ENCODE measurements at regions not wholly inside any gene's neighbourhood (a gene's known extent, or its start where the extent isn't known, plus 50 kb on each side); places are given as distances from the start of the nearest gene placed in this dataset.
"Not testable (repeated sequence)": the region's sequence is repeated elsewhere in the genome, so short reads cannot be mapped to it uniquely, and the experiment has no call there.

GRCh38 chr14:58887931-58888330, 250.2 kb downstream of the DACT1 start:
- DNase-seq (ENCODE audit: low read depth) = no peak

DNA sequence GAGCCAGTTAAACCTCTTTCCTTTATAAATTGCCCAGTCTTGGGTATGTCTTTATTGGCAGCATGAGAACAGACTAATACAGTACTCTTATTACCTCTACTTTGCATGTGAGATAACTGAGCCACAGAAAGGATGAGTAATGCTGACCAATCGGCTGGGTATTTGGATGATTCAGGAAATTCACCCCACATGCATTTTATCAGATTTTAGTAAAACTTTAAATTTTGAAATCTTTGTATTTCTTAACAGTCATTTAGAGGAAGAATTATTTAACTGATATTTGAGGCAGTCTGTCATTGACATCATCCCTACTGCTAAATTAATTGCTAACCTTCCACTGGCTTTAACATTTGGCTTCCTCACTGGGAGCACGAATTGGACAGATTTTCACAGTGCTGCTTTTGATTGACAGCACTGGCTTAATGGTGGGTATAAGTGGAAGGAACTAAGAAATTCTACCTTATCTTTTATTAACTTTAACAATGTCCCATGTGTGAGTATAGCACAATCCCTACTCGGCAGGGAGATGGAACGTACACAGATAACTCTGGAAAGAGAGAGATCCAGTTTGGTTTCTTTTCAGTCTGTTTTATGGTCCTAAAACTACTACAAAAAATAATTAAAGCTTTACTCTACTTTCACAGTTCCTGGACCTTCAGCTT, 261.0 kb downstream of the DACT1 start:
- no peak for DNase-seq (ENCODE audit: low read depth)

GRCh38 chr14:58899317-58899713, 261.6 kb downstream of the DACT1 start:
- DNase-seq (ENCODE audit: low read depth) = no peak

DNA sequence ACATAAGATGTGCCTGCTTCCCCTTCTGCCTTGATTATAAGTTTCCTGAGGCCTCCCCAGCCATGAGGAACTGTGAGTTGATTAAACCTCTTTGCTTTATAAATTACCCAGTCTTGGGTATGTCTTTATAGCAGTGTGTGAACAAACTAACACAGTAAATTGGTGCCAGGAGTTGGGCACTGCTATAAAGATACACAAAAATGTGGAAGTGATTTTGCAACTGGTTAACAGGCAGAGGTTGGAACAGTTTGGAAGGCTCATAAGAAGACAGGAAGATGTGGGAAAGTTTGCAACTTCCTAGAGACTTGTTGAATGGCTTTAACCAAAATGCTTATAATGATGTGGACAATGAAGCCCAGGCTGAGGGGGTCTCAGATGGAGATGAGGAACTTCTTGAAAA, 264.1 kb downstream of the DACT1 start:
- DNase-seq (ENCODE audit: low read depth) = no peak

DNA sequence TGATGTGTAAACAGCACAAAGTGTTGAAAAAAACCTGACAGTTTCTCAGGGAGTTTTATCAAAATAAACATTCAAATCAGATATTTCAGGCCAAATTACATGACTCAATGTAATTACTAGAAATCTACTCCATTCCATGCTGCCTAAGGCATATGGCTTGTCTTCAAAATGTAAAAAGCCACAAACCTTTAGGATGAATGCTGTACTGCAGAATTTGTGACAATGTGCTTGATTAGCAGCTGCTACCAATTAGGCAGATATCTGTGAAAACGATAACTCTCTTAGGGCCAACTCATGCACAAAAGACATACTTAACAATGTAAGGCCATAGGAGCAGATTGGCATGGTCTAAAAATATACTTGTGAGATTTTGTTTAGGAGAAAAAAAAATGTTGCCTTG, 267.0 kb downstream of the DACT1 start:
- no peak for DNase-seq (ENCODE audit: low read depth)

- no peak for DNase-seq (ENCODE audit: low read depth)
These were observed 270.0 kb downstream of the DACT1 start for GRCh38 chr14:58907803-58908202.

DNA sequence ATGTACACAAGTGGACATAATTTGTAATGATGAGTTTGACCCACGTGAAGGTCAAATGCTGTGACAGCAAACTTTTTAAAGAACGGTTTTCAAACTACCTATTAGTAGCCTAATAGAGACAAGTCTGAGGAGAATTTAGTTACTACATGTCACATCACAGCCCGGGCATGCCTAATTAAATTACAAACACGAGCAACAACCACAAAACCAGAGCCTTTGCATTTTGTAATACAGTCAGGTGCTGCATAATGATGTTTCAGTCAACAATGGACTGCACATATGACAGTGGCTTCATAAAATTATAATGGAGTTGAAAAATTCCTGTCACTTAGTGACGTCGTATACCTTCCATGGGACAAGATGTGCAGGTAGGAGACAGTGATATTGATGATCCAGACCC, 274.5 kb downstream of the DACT1 start:
- DNase-seq (ENCODE audit: low read depth) = no peak

DNA sequence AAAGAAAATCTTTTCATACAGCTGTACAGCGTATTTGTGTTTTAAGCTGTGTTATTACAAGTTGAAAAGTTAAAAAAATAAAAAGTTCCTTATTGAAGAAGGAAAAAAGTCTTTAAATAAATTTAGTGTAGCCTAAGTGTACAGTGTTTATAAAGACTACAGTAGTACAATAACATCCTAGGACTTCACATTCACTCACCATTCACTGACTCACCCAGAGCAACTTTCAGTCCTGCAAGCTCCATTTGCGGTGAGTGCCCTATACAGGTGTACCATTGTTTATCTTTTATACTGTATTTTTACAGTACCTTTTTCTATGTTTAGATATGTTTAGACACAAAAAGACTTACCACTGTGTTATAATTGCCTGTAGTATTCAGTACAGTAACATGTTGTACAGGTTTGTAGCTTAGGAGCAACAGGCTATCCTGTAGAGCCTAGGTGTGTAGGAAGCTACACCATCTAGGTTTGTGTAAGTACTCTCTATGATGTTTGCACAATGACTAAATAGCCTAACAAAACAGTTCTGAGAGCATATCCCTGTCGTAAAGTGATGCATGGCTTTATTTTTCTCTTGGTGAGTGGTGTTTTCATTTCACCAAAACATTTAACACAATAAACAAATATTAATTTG, 275.2 kb downstream of the DACT1 start:
- no peak for DNase-seq (ENCODE audit: low read depth)

GRCh38 chr14:58914279-58914855, 274.1 kb upstream of the DAAM1 start:
- no peak for DNase-seq (ENCODE audit: low read depth)

GRCh38 chr14:58915646-58916045, 272.8 kb upstream of the DAAM1 start:
- no peak for DNase-seq (ENCODE audit: low read depth)

DNA sequence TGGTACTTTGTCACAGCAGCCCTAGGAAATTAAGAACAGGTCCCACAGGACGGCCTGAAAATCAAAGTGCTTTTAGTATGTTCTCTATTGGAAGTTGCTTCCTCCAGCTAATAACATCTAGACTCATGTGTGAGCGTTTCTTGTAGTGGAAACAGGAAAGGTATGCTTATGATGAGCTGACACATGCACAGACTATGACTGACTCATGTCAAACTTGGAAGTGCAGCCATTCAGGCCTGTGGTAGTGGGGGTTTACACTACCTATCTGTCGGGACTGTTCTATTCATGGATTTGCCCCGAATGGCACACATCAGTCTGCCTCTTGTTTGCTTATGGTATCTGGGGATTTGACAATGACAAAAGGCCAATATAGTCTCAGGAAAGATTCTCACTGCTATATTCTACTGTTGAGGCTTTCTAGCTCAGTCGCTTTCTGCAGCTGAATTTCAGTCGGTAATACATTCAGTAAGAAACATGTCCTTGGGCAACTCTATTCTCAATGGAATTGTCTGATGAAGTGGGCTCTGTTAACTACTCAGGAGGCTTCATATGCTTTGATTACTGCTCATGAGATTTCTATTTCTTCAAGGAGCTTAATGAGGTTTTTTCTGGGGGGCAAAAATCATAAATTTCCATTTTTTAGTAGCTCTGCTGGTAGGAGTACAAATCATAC, 270.3 kb upstream of the DAAM1 start:
- DNase-seq (ENCODE audit: low read depth) = no peak

DNA sequence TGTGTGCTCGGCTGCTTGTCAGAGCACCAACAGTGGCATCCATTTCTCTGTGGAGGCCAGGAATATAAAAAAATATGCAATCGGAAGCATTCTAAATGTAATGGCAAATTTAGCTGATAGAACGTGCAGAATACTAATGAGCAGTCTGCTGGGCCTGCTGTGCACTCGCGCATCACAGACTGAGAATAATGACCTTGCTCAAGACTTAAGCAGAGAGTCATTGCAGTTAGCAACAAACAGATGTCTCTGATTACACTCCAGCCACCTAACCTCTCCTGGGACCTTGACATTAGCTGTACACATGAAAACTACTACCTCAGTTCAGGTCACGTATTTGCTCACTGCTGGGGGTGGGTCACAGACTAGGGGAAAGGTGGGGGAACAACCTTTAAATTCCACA, 269.2 kb upstream of the DAAM1 start:
- DNase-seq (ENCODE audit: low read depth) = no peak

GRCh38 chr14:58920230-58920629, 268.2 kb upstream of the DAAM1 start:
- DNase-seq (ENCODE audit: low read depth) = no peak

DNA sequence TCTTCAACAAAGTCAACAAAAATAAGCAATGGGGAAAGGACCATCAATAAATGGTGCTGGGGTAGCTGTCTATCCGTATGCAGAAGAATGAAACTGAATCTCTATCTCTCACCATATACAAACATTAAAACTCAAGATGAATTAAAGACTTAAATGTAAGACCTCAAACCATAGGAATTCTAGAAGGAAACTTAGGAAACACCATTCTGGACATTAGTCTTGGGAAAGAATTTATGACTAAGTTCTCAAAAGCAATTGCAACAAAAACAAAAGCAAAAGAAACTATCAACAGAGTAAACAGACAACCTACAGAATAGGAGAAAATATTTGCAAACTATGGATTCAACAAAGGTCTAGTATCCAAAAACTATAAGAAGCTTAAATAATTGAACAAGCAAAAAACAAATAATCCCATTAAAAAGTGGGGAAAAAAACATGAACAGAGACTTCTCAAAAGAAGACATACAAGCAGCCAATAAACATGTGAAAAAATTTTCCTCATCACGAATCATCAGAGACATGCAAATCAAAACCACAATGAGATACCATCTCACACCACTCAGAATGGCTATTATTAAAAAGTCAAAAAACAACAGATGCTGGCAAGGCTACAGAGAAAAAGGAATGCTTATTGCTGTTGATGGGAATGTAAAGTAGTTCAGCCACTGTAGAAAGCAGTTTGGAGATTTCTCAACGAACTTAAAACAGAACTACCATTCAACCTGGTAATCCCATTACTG, 266.1 kb upstream of the DAAM1 start:
- not testable (repeated sequence) for DNase-seq (ENCODE audit: low read depth)

GRCh38 chr14:58923751-58924405, 264.6 kb upstream of the DAAM1 start:
- no peak for DNase-seq (ENCODE audit: low read depth)

DNA sequence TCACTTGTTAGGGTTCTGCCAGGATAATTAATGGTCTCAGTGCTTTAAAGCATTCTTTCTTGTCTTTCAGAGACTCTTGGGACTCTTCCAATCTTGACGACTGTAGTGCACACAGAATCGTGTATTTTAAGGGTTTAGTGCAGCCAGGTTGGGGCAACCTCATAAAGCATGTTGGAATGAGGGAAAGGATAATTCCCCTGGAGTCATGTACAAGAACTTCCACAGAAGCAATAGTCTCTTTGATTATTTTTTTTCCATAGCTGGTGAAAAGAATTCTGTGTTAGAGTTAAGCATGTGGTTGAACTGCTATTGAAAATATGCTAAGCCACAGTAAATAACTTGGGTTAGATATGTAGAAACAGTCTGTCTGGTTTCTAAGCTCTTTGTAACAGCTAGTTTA, 246.8 kb upstream of the DAAM1 start:
- no peak for DNase-seq (ENCODE audit: low read depth)

- DNase-seq (ENCODE audit: low read depth) = no peak
These were observed 246.0 kb upstream of the DAAM1 start for GRCh38 chr14:58942516-58942915.

GRCh38 chr14:58944343-58944967, 244.0 kb upstream of the DAAM1 start:
- DNase-seq (ENCODE audit: low read depth) = no peak

DNA sequence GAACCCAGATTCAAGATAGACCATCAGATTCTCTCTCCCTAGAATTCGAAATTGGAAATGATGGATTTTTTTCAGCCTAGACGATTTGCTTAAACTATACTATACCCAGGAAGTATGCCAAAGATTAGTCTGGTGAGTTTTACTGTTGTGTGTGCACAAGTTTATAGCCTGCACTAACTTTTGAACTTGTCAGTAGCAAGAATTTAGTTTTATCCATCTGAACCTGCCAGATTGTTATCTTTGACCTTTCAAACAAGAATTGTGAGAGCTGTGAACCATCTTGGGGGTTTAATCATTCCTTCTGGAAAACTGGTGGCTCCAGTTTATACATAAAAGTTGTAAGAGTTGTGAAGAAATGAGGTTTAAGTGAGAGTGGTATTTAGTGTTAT, 243.5 kb upstream of the DAAM1 start:
- DNase-seq (ENCODE audit: low read depth) = no peak

DNA sequence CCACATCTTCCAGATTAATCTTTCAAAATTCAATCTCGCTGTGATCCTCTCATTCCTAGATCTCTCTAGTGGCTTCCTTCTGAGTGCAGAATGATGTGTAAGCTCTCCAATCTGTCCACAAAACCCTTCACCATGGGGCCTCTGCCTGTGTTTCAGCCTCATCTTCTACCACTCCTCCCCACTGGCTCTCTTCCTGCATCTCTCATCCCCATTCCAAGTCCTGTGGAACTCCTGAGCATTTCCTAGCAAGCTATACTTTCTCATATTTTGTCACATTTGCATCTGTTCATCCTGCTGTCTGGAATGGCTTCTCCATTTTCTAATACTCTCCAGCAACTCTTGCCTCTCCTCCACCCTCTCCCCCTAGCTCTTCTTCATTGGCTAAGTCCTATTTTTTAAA, 242.0 kb upstream of the DAAM1 start:
- no peak for DNase-seq (ENCODE audit: low read depth)

- DNase-seq (ENCODE audit: low read depth) = no peak
These were observed 241.3 kb upstream of the DAAM1 start for GRCh38 chr14:58947156-58947555.

Data from activated T-cell treated with anti-CD3 and anti-CD28 coated beads for 48 hours (primary cell).